HG03432 (cell line): ENCODE measurements at regions not wholly inside any gene's neighbourhood (a gene's known extent, or its start where the extent isn't known, plus 50 kb on each side); places are given as distances from the start of the nearest gene placed in this dataset.
"Not testable (repeated sequence)": the region's sequence is repeated elsewhere in the genome, so short reads cannot be mapped to it uniquely, and the experiment has no call there.

Experiments used
- ATAC-seq: cut with Tn5 transposase; IDR thresholded peaks from one replicate; pipeline ENCODE4 v1.9.1; 2021; ENCODE audit warnings: mild to moderate bottlenecking, moderate library complexity; ENCODE audit not compliant: unreplicated experiment

- ATAC-seq = no peak
Observed at GRCh38 chr1:168825820-168826219, 96.8 kb upstream of the DPT start.

GRCh38 chr1:168826269-168826668, 97.3 kb upstream of the DPT start:
- ATAC-seq = no peak

- ATAC-seq = no peak
Observed at GRCh38 chr1:168827557-168827956, 98.6 kb upstream of the DPT start.

- no peak for ATAC-seq
Observed at GRCh38 chr1:168829876-168830275, 100.9 kb upstream of the DPT start.

GRCh38 chr1:168830562-168830961, 101.6 kb upstream of the DPT start:
- no peak for ATAC-seq

GRCh38 chr1:168832661-168833060, 103.7 kb upstream of the DPT start:
- no peak for ATAC-seq

- no peak for ATAC-seq
Observed at GRCh38 chr1:168833362-168833761, 104.4 kb upstream of the DPT start.

- no peak for ATAC-seq
Observed at GRCh38 chr1:168833801-168834224, 104.8 kb upstream of the DPT start.

GRCh38 chr1:168834225-168834872, 105.3 kb upstream of the DPT start:
- ATAC-seq = no peak

- ATAC-seq = no peak
Observed at GRCh38 chr1:168835176-168835575, 106.2 kb upstream of the DPT start.

GRCh38 chr1:168835791-168836190, 106.8 kb upstream of the DPT start:
- no peak for ATAC-seq

GRCh38 chr1:168836469-168836868, 107.5 kb upstream of the DPT start:
- ATAC-seq = no peak

- ATAC-seq = not testable (repeated sequence)
Observed at GRCh38 chr1:168837230-168837629, 108.2 kb upstream of the DPT start.

GRCh38 chr1:168842306-168842705, 113.3 kb upstream of the DPT start:
- no peak for ATAC-seq

GRCh38 chr1:168842916-168843315, 113.9 kb upstream of the DPT start:
- ATAC-seq = no peak

GRCh38 chr1:168843401-168843800, 114.4 kb upstream of the DPT start:
- no peak for ATAC-seq

- no peak for ATAC-seq
Observed at GRCh38 chr1:168843950-168844349, 114.9 kb upstream of the DPT start.

GRCh38 chr1:168845140-168845539, 116.1 kb upstream of the DPT start:
- ATAC-seq = no peak

GRCh38 chr1:168848051-168848450, 119.0 kb upstream of the DPT start:
- ATAC-seq = no peak

- no peak for ATAC-seq
Observed at GRCh38 chr1:168861421-168862004, 132.5 kb upstream of the DPT start.

- no peak for ATAC-seq
Observed at GRCh38 chr1:168863772-168864171, 134.8 kb upstream of the DPT start.

GRCh38 chr1:168864266-168864665, 135.3 kb upstream of the DPT start:
- no peak for ATAC-seq
